ENCODE measurements at regions not wholly inside any gene's neighbourhood (a gene's known extent, or its start where the extent isn't known, plus 50 kb on each side); places are given as distances from the start of the nearest gene placed in this dataset.
A peak's percentile ranks its signal among the peaks of the same experiment; 100 is the strongest.
"Not testable (repeated sequence)": the region's sequence is repeated elsewhere in the genome, so short reads cannot be mapped to it uniquely, and the experiment has no call there.

- DNase-seq (ENCODE audit: low read depth in 2 of 2), result no peak
These were observed 88.3 kb upstream of the PTHLH start for GRCh38 chr12:28060871-28061270.

- no peak for DNase-seq (ENCODE audit: low read depth in 2 of 2)
These were observed 90.9 kb upstream of the PTHLH start for GRCh38 chr12:28063355-28063880.

GRCh38 chr12:28065374-28065773 is 92.8 kb upstream of the PTHLH start:
- no peak for DNase-seq (ENCODE audit: low read depth in 2 of 2)

GRCh38 chr12:28065889-28066630 is 93.5 kb upstream of the PTHLH start:
- no peak for DNase-seq (ENCODE audit: low read depth in 2 of 2)

- no peak for DNase-seq (ENCODE audit: low read depth in 2 of 2)
These were observed 94.3 kb upstream of the PTHLH start for GRCh38 chr12:28066879-28067278.

GRCh38 chr12:28068467-28068866 is 95.9 kb upstream of the PTHLH start:
- DNase-seq (ENCODE audit: low read depth in 2 of 2), result no peak

- DNase-seq (ENCODE audit: low read depth in 2 of 2), result no peak
These were observed 107.0 kb upstream of the PTHLH start for GRCh38 chr12:28079539-28079938.

- DNase-seq (ENCODE audit: low read depth in 2 of 2), result no peak
These were observed 108.2 kb upstream of the CCDC91 start for GRCh38 chr12:28082096-28082495.

GRCh38 chr12:28083840-28084678 is 106.2 kb upstream of the CCDC91 start:
- no peak for DNase-seq (ENCODE audit: low read depth in 2 of 2)

GRCh38 chr12:28086521-28087155 is 103.6 kb upstream of the CCDC91 start:
- no peak for DNase-seq (ENCODE audit: low read depth in 2 of 2)

- no peak for DNase-seq (ENCODE audit: low read depth in 2 of 2)
These were observed 101.5 kb upstream of the CCDC91 start for GRCh38 chr12:28088566-28089272.

GRCh38 chr12:28089338-28089737 is 100.9 kb upstream of the CCDC91 start:
- DNase-seq (ENCODE audit: low read depth in 2 of 2), result peak; percentile 42 to 44

GRCh38 chr12:28090835-28091234 is 99.4 kb upstream of the CCDC91 start:
- no peak for DNase-seq (ENCODE audit: low read depth in 2 of 2)

GRCh38 chr12:28092396-28092795 is 97.9 kb upstream of the CCDC91 start:
- DNase-seq (ENCODE audit: low read depth in 2 of 2), result no peak

GRCh38 chr12:28096649-28097048 is 93.6 kb upstream of the CCDC91 start:
- DNase-seq (ENCODE audit: low read depth in 2 of 2), result no peak

- DNase-seq (ENCODE audit: low read depth in 2 of 2), result no peak
These were observed 93.0 kb upstream of the CCDC91 start for GRCh38 chr12:28097221-28097620.

- DNase-seq (ENCODE audit: low read depth in 2 of 2), result not testable (repeated sequence)
These were observed 91.0 kb upstream of the CCDC91 start for GRCh38 chr12:28099245-28099644.

- no peak for DNase-seq (ENCODE audit: low read depth in 2 of 2)
These were observed 90.4 kb upstream of the CCDC91 start for GRCh38 chr12:28099871-28100270.

GRCh38 chr12:28100717-28101116 is 89.5 kb upstream of the CCDC91 start:
- DNase-seq (ENCODE audit: low read depth in 2 of 2), result no peak

GRCh38 chr12:28104316-28104715 is 85.9 kb upstream of the CCDC91 start:
- DNase-seq (ENCODE audit: low read depth in 2 of 2), result no peak
